IPS DF 6.9 (cell line): ENCODE measurements at regions not wholly inside any gene's neighbourhood (a gene's known extent, or its start where the extent isn't known, plus 50 kb on each side); places are given as distances from the start of the nearest gene placed in this dataset.
"Not testable (repeated sequence)": the region's sequence is repeated elsewhere in the genome, so short reads cannot be mapped to it uniquely, and the experiment has no call there.

Source experiments
- DNase-seq: peaks from one replicate; pipeline ENCODE4 v3.0.0-alpha.2; 2013; ENCODE audit warnings: low read depth, low spot score
- H3K27ac ChIP-seq: one replicate; pipeline ENCODE4 v1.5.1; 2013; ENCODE audit warnings: low read length, control low read depth
- H3K27me3 ChIP-seq: 2 replicates; pipeline ENCODE4 v1.6.1; 2013; ENCODE audit warnings: mild to moderate bottlenecking, low read length; ENCODE audit not compliant: control insufficient read depth, insufficient read depth
- H3K36me3 ChIP-seq: 2 replicates; pipeline ENCODE4 v1.6.1; 2013; ENCODE audit warnings: low read length; ENCODE audit not compliant: control insufficient read depth, insufficient read depth
- H3K4me1 ChIP-seq: 2 replicates; pipeline ENCODE4 v1.6.1; 2013; ENCODE audit warnings: low read length; ENCODE audit not compliant: control insufficient read depth, insufficient read depth
- H3K4me3 ChIP-seq: 2 replicates; pipeline ENCODE4 v1.5.1; 2013; ENCODE audit warnings: mild to moderate bottlenecking, low read length
- H3K9me3 ChIP-seq: 2 replicates; pipeline ENCODE4 v1.6.1; 2013; ENCODE audit warnings: low read length, inconsistent platforms; ENCODE audit not compliant: control insufficient read depth, insufficient read depth
- WGBS: extraction: QIAGEN DNeasy Blood & Tissue Kit; methylation state at CpG from one replicate; pipeline ENCODE4 v1.1.7; 2013; ENCODE audit warnings: mixed read lengths, missing lambda C conversion rate; ENCODE audit not compliant: insufficient read length, insufficient coverage; 5-methylcytosine and 5-hydroxymethylcytosine counted together

GRCh38 chr6:97347111-97347510, 64.1 kb upstream of the MMS22L start:
- Histone ChIP-seq H3K9me3 (no peaks in the 10 kb centered on the region), H3K4me1 (no peaks in the 10 kb centered on the region), H3K36me3 (no peaks in the 10 kb centered on the region), H3K27ac (no peak overlapping the region), H3K4me3 (no peak overlapping the region), H3K27me3 (no peaks in the 10 kb centered on the region)
- DNase-seq = no peak

DNA sequence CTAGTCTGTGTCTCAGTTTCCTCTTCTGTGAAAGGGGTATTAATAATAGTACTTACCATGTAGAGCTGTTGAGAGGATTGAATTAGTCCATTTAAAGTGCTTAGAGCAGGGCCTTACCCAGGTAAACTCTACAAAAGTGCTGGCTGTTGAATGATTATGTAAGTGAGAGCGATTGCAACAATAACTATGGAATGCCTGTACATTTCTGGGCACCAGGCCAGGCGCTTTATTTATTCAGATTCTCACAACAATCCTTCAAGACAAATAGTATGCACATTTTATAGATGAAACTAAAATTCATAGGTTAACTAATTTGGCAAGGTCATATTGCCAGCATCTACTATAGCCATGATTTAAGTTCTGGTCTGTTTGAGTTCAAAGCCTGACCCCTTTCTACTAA, 78.3 kb upstream of the MMS22L start:
- no peak for DNase-seq
- Histone ChIP-seq H3K4me1 (no peaks in the 10 kb centered on the region), H3K27me3 (no peaks in the 10 kb centered on the region), H3K9me3 (no peaks in the 10 kb centered on the region), H3K4me3 (no peak overlapping the region), H3K36me3 (no peaks in the 10 kb centered on the region), H3K27ac (no peak overlapping the region)
- no CpG with 5 or more reads among the region's 2 CpGs for WGBS

DNA sequence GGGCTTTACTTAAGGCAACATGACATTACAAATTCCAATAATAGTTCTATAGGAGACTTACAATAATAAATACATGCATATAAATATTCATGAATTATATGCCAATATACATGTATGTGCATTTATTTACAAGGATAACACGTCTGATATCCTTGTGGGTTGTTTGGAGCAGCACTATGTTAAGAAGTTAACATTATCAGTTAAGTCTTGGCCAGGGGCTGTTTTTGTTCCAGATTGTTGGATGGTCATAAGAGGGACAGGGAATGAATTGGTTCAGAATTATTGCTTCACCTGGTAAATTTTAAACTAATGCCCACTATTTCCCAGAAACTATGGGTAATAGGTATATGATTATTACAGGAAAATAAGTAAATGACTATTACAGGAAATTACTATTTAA, 81.3 kb upstream of the MMS22L start:
- H3K4me3 ChIP-seq = no peak overlapping the region
- no peaks in the 10 kb centered on the region for H3K36me3 ChIP-seq
- no peak for DNase-seq
- no peaks in the 10 kb centered on the region for H3K4me1 ChIP-seq
- no peak overlapping the region for H3K27ac ChIP-seq
- no peaks in the 10 kb centered on the region for H3K27me3 ChIP-seq
- WGBS = no CpG with 5 or more reads among the region's 1 CpG
- no peaks in the 10 kb centered on the region for H3K9me3 ChIP-seq

GRCh38 chr6:97382071-97382470, 99.1 kb upstream of the MMS22L start:
- H3K36me3 ChIP-seq, DNase-seq, H3K27ac ChIP-seq, H3K4me1 ChIP-seq, H3K27me3 ChIP-seq, H3K4me3 ChIP-seq, H3K9me3 ChIP-seq: not testable (repeated sequence)
- no CpG with 5 or more reads among the region's 11 CpGs for WGBS

- Histone ChIP-seq H3K27ac (no peak overlapping the region), H3K4me3 (no peak overlapping the region), H3K27me3 (no peaks in the 10 kb centered on the region), H3K36me3 (no peaks in the 10 kb centered on the region), H3K4me1 (no peaks in the 10 kb centered on the region), H3K9me3 (no peaks in the 10 kb centered on the region)
- no peak for DNase-seq
These were observed 109.7 kb upstream of the MMS22L start for GRCh38 chr6:97392735-97393134.

GRCh38 chr6:97394160-97394748, 111.2 kb upstream of the MMS22L start:
- Histone ChIP-seq H3K4me1 (no peaks in the 10 kb centered on the region), H3K9me3 (no peaks in the 10 kb centered on the region), H3K27ac (no peak overlapping the region), H3K4me3 (no peak overlapping the region), H3K27me3 (no peaks in the 10 kb centered on the region), H3K36me3 (no peaks in the 10 kb centered on the region)
- no CpG with 5 or more reads among the region's 1 CpG for WGBS
- peak; percentile 41 for DNase-seq

DNA sequence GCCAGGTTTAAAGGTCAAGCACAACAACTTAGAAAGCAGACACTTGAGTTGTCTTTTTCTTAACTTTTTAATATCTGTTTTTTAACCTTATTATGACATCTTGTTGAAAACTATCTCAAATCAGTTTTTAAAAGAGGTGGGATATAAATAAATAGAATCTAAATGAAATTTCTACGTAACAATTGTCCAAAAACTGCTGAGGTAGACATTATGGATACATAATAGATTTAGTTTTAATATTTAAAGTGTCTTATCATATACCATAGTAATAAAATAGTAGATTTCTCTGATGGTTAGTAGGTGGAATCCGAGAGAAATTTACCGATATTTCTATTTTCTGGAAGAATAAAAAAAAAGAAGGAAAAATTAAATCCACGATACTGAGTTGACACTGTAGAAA, 113.9 kb upstream of the MMS22L start:
- WGBS = no CpG with 5 or more reads among the region's 4 CpGs
- H3K4me3 ChIP-seq = no peak overlapping the region
- H3K9me3 ChIP-seq = no peaks in the 10 kb centered on the region
- DNase-seq = no peak
- H3K27me3 ChIP-seq = no peaks in the 10 kb centered on the region
- no peak overlapping the region for H3K27ac ChIP-seq
- H3K4me1 ChIP-seq = no peaks in the 10 kb centered on the region
- H3K36me3 ChIP-seq = no peaks in the 10 kb centered on the region

DNA sequence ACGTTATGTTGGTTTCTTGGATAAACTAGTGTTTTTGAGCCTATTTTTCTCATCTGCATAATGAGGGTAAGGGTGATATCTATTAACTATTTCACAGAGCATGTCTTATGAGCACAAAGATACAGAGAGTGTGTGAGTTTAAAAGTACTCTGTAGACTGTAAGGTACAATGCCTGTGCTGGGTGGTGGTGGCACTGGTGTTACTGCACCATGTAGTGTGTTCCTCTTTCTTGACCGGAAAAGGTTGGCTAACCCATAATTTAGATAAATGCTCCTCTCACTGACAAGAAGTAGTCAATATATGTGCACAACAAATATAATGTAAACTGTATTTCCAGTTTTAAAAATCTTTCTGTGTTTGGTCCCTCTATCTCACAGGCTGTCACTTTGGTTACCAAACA, 116.2 kb upstream of the MMS22L start:
- Histone ChIP-seq H3K4me1 (no peaks in the 10 kb centered on the region), H3K27ac (no peak overlapping the region), H3K36me3 (no peaks in the 10 kb centered on the region), H3K27me3 (no peaks in the 10 kb centered on the region), H3K9me3 (no peaks in the 10 kb centered on the region), H3K4me3 (no peak overlapping the region)
- no peak for DNase-seq
- no CpG with 5 or more reads among the region's 2 CpGs for WGBS

- Histone ChIP-seq H3K9me3 (no peaks in the 10 kb centered on the region), H3K4me3 (no peak overlapping the region), H3K27me3 (no peaks in the 10 kb centered on the region), H3K36me3 (no peaks in the 10 kb centered on the region), H3K27ac (no peak overlapping the region), H3K4me1 (no peaks in the 10 kb centered on the region)
- DNase-seq = no peak
- no CpG with 5 or more reads among the region's 2 CpGs for WGBS
These were observed 118.5 kb upstream of the MMS22L start for GRCh38 chr6:97401533-97401932.

- no peaks in the 10 kb centered on the region for H3K4me1 ChIP-seq
- no peak for DNase-seq
- H3K9me3 ChIP-seq = no peaks in the 10 kb centered on the region
- H3K27ac ChIP-seq = no peak overlapping the region
- H3K36me3 ChIP-seq = no peaks in the 10 kb centered on the region
- H3K27me3 ChIP-seq = no peaks in the 10 kb centered on the region
- no peak overlapping the region for H3K4me3 ChIP-seq
- WGBS = 92% methylated on average over 1 of the region's 3 CpGs
These were observed 122.9 kb upstream of the MMS22L start for GRCh38 chr6:97405818-97406409.

- H3K27me3 ChIP-seq = no peaks in the 10 kb centered on the region
- no peak overlapping the region for H3K27ac ChIP-seq
- no peaks in the 10 kb centered on the region for H3K9me3 ChIP-seq
- H3K4me1 ChIP-seq = no peaks in the 10 kb centered on the region; the same call in 1 of the 2 replicates
- H3K4me3 ChIP-seq = no peak overlapping the region
- H3K36me3 ChIP-seq = no peaks in the 10 kb centered on the region
- DNase-seq = no peak
- no CpG with 5 or more reads among the region's 1 CpG for WGBS
These were observed 123.6 kb upstream of the MMS22L start for GRCh38 chr6:97406633-97407032.
